ENCODE measurements at regions not wholly inside any gene's neighbourhood (a gene's known extent, or its start where the extent isn't known, plus 50 kb on each side); places are given as distances from the start of the nearest gene placed in this dataset.

GRCh38 chr12:100708591-100708990, 86.0 kb upstream of the ANO4 start:
- no peak for TF ChIP-seq CTCF (IDR thresholded peaks at IDR 0.05)
- no peak for TF ChIP-seq EP300 (IDR thresholded peaks at IDR 0.05)

Measured in esophagus muscularis mucosa (tissue), 3 donors.